ENCODE measurements at regions not wholly inside any gene's neighbourhood (a gene's known extent, or its start where the extent isn't known, plus 50 kb on each side); places are given as distances from the start of the nearest gene placed in this dataset.

- H3K27ac ChIP-seq (ENCODE audit: low read length) = no peak overlapping the region
- no peaks in the 10 kb centered on the region for H3K9me2 ChIP-seq (ENCODE audit: insufficient read depth, low read length)
- no peak overlapping the region for H2AFZ ChIP-seq (ENCODE audit: low read depth, low read length)
- H3K4me3 ChIP-seq (ENCODE audit: low read length) = no peak overlapping the region
- no peaks in the 10 kb centered on the region for H3K9me3 ChIP-seq (ENCODE audit: low read length)
- no peaks in the 10 kb centered on the region for H3K27me3 ChIP-seq (ENCODE audit: insufficient read depth, low read depth, low read length)
- H4K20me1 ChIP-seq (ENCODE audit: insufficient read depth) = no peaks in the 10 kb centered on the region
- no peaks in the 10 kb centered on the region for H3F3A ChIP-seq (ENCODE audit: insufficient read depth, low read length, poor library complexity, severe bottlenecking)
- H3K9ac ChIP-seq (ENCODE audit: low read length) = no peak overlapping the region
- H3K36me3 ChIP-seq (ENCODE audit: insufficient read depth, low read length) = no peaks in the 10 kb centered on the region
- no peak overlapping the region for H3K4me2 ChIP-seq (ENCODE audit: low read length)
- TF ChIP-seq TAF1 (IDR thresholded peaks at IDR 0.05; ENCODE audit: low read depth) (no peak), SMC3 (conservative IDR thresholded peaks at IDR 0.05; ENCODE audit: poor library complexity) (no peak), REST (IDR thresholded peaks at IDR 0.05; ENCODE audit: borderline replicate concordance) (no peak), POLR2AphosphoS5 (IDR thresholded peaks at IDR 0.05) (no peak)
- no peaks in the 10 kb centered on the region for H3K79me2 ChIP-seq (replicated peaks; ENCODE audit: insufficient read depth, low read length)
Observed at GRCh38 chr21:24988941-24989340, 618.3 kb downstream of the MRPL39 start.

GRCh38 chr21:24976238-24976637 lies 631.0 kb downstream of the MRPL39 start:
- no peak overlapping the region for H3K4me3 ChIP-seq (ENCODE audit: low read length)
- no peak overlapping the region for H3K27ac ChIP-seq (ENCODE audit: low read length)
- no peaks in the 10 kb centered on the region for H3K9me3 ChIP-seq (ENCODE audit: low read length)
- no peaks in the 10 kb centered on the region for H3K27me3 ChIP-seq (ENCODE audit: insufficient read depth, low read depth, low read length)
- H2AFZ ChIP-seq (ENCODE audit: low read depth, low read length) = no peak overlapping the region
- no peak overlapping the region for H3K9ac ChIP-seq (ENCODE audit: low read length)
- no peaks in the 10 kb centered on the region for H3F3A ChIP-seq (ENCODE audit: insufficient read depth, low read length, poor library complexity, severe bottlenecking)
- no peaks in the 10 kb centered on the region for H3K9me2 ChIP-seq (ENCODE audit: insufficient read depth, low read length)
- H4K20me1 ChIP-seq (ENCODE audit: insufficient read depth) = no peaks in the 10 kb centered on the region
- no peak for TF ChIP-seq TAF1 (IDR thresholded peaks at IDR 0.05; ENCODE audit: low read depth)
- no peak for TF ChIP-seq POLR2AphosphoS5 (IDR thresholded peaks at IDR 0.05)
- no peak for TF ChIP-seq RAD21 (conservative IDR thresholded peaks at IDR 0.05)
- TF ChIP-seq REST (IDR thresholded peaks at IDR 0.05; ENCODE audit: borderline replicate concordance) = no peak
- TF ChIP-seq CTCF (IDR thresholded peaks at IDR 0.05; ENCODE audit: poor library complexity, severe bottlenecking) = no peak
- TF ChIP-seq SMC3 (conservative IDR thresholded peaks at IDR 0.05; ENCODE audit: poor library complexity) = no peak
- TF ChIP-seq MXI1 (conservative IDR thresholded peaks at IDR 0.05; ENCODE audit: poor library complexity, severe bottlenecking) = no peak
- H3K4me2 ChIP-seq (ENCODE audit: low read length) = no peak overlapping the region
- H3K79me2 ChIP-seq (replicated peaks; ENCODE audit: insufficient read depth, low read length) = no peaks in the 10 kb centered on the region
- no peaks in the 10 kb centered on the region for H3K36me3 ChIP-seq (ENCODE audit: insufficient read depth, low read length)

Data from neural cell (in vitro differentiated cells).